K562 (cell line): ENCODE measurements at regions not wholly inside any gene's neighbourhood (a gene's known extent, or its start where the extent isn't known, plus 50 kb on each side); places are given as distances from the start of the nearest gene placed in this dataset.

Source experiments
- ATAC-seq: fragments of 200-7000 bp; cut with Tn5 transposase; 3 replicates; pipeline ENCODE4 v1.9.1; 2020; ENCODE audit warnings: moderate library complexity
- BruUV-seq: library from RNA; stranded (reverse); fragments of 400-500 nt; replicated peaks from 2 replicates; lab custom pipeline; 2021; lab: Mats Ljungman, UMichigan
- CTCF ChIA-PET: fragments of 300-600 bp; formaldehyde crosslinking; extraction: SDS; loops from one replicate; lab custom pipeline; 2021; ENCODE audit warnings: low intra/inter-chr PET ratio; lab: Yijun Ruan, JAX
- POLR2A ChIA-PET: fragments of 300-600, 350-650 bp; sonication (Branson Sonifier 250); formaldehyde crosslinking; extraction: SDS; loops from one replicate; lab custom pipeline; 2021; ENCODE audit warnings: antibody characterized with exemption, inconsistent platforms; lab: Yijun Ruan, JAX
- DNase-seq, 4 experiments: peaks; one replicate each; pipeline versions ENCODE4 v3.0.0 to v3.0.0-alpha.2; 2011 to 2018; ENCODE audit warnings: low spot score in 3 of 4, mixed read lengths in 3 of 4; ENCODE audit errors: extremely low read depth in 1 of 4
- FAIRE-seq: peaks from 2 replicates; lab custom pipeline; 2011; peaks lifted over from hg19 to GRCh38; lab: Jason Lieb, UNC
- H2AFZ ChIP-seq: 2 replicates; pipeline ENCODE4 v1.6.0; 2011; ENCODE audit warnings: low read depth, low read length, control low read depth, inconsistent platforms
- H3K27ac ChIP-seq: fragments of 200-600 bp; 3 replicates; pipeline ENCODE4 v1.8.0; 2011; ENCODE audit warnings: low read depth, mild to moderate bottlenecking, control low read depth, inconsistent platforms, low read length, moderate library complexity, mixed read lengths; ENCODE audit errors: extremely low read depth
- H3K27me3 ChIP-seq, 2 experiments: fragments of 300-600 bp in 1 of 2; 2 replicates in 1 of 2; 3 replicates in 1 of 2; pipeline versions ENCODE4 v1.6.0 to v1.8.0; 2011; ENCODE audit warnings: inconsistent platforms in 2 of 2, low read length in 2 of 2, mild to moderate bottlenecking in 1 of 2, mixed read lengths in 1 of 2, moderate library complexity in 1 of 2; ENCODE audit not compliant: control insufficient read depth in 2 of 2, insufficient read depth in 2 of 2
- H3K36me3 ChIP-seq: fragments of 300-600 bp; 3 replicates; pipeline ENCODE4 v1.8.0; 2011; ENCODE audit warnings: mild to moderate bottlenecking, low read length, inconsistent platforms; ENCODE audit not compliant: control insufficient read depth, insufficient read depth
- H3K4me1 ChIP-seq, 2 experiments: fragments of 200-600 bp in 1 of 2; replicated peaks in 1 of 2; 2 replicates in 1 of 2; 3 replicates in 1 of 2; pipeline versions ENCODE4 v1.5.1 to v1.8.0; 2011; ENCODE audit warnings: inconsistent platforms in 2 of 2, low read length in 2 of 2, mild to moderate bottlenecking in 1 of 2, mixed read lengths in 1 of 2, moderate library complexity in 1 of 2; ENCODE audit not compliant: control insufficient read depth in 2 of 2, insufficient read depth in 2 of 2
- H3K4me2 ChIP-seq: 2 replicates; pipeline ENCODE4 v1.6.1; 2011; ENCODE audit warnings: low read length, control low read depth, inconsistent platforms, mixed read lengths; ENCODE audit not compliant: insufficient read depth
- H3K4me3 ChIP-seq: fragments of 200-600 bp; sonication (generic), shearing (Covaris generic); 2 replicates; pipeline ENCODE4 v1.5.1; 2016; ENCODE audit warnings: control low read depth, inconsistent platforms
- H3K79me2 ChIP-seq: fragments of 200-600 bp; 3 replicates; pipeline ENCODE4 v1.8.0; 2011; ENCODE audit warnings: low read length, inconsistent platforms; ENCODE audit not compliant: control insufficient read depth, insufficient read depth
- H3K9ac ChIP-seq, 2 experiments: 2 replicates each; pipeline versions ENCODE4 v1.6.0 to v1.6.1; 2011; ENCODE audit warnings: low read depth in 2 of 2, low read length in 2 of 2, control low read depth in 1 of 2, inconsistent platforms in 1 of 2, mild to moderate bottlenecking in 1 of 2, mixed read lengths in 1 of 2; ENCODE audit not compliant: insufficient read depth in 1 of 2
- H3K9me1 ChIP-seq: one replicate; pipeline ENCODE4 v1.6.0; 2011; ENCODE audit warnings: inconsistent platforms, mild to moderate bottlenecking, low read length, moderate library complexity; ENCODE audit not compliant: control insufficient read depth, insufficient read depth
- H3K9me3 ChIP-seq: replicated peaks from 2 replicates; pipeline ENCODE4 v1.5.1; 2011; ENCODE audit warnings: low read depth, low read length, inconsistent platforms; ENCODE audit not compliant: control insufficient read depth, insufficient read depth
- H4K20me1 ChIP-seq: replicated peaks from 2 replicates; pipeline ENCODE4 v1.6.1; 2011; ENCODE audit warnings: low read length, inconsistent platforms, mixed read lengths; ENCODE audit not compliant: control insufficient read depth, insufficient read depth
- AFF1 ChIP-seq, 2 experiments: fragments of 450-650 bp; IDR thresholded peaks; 2 replicates each; pipeline ENCODE4 v1.6.1; 2018; ENCODE audit warnings: mild to moderate bottlenecking in 2 of 2, low read depth in 1 of 2; ENCODE audit not compliant: partially characterized antibody in 2 of 2
- ARID3B ChIP-seq: fragments of 250-450 bp; sonication (Bioruptor Pico); IDR thresholded peaks from 2 replicates; pipeline ENCODE4 v1.4.0; 2020; ENCODE audit warnings: borderline replicate concordance
- BRD9 ChIP-seq: fragments of 450-650 bp; IDR thresholded peaks from 2 replicates; pipeline ENCODE4 v1.6.1; 2018; ENCODE audit warnings: low read depth; ENCODE audit not compliant: partially characterized antibody
- CHCHD3 ChIP-seq: fragments of 250-450 bp; sonication (Bioruptor Pico); IDR thresholded peaks from 2 replicates; pipeline ENCODE4 v2.1.2; 2022; ENCODE audit warnings: mild to moderate bottlenecking
- DNMT1 ChIP-seq: fragments of 450-650 bp; IDR thresholded peaks from 2 replicates; pipeline ENCODE4 v1.6.1; 2016; ENCODE audit warnings: antibody characterized with exemption, mild to moderate bottlenecking
- E2F1 ChIP-seq: sonication (generic); formaldehyde crosslinking; IDR thresholded peaks from 2 replicates; pipeline ENCODE4 v1.8.1; 2023; ENCODE audit warnings: mild to moderate bottlenecking, missing genetic modification reagents, moderate library complexity
- GATA2 ChIP-seq: sonication (generic); formaldehyde crosslinking; IDR thresholded peaks from 2 replicates; pipeline ENCODE4 v1.4.0; 2020; ENCODE audit warnings: mild to moderate bottlenecking, missing genetic modification reagents
- MCM5 ChIP-seq: fragments of 450-650 bp; IDR thresholded peaks from 2 replicates; pipeline ENCODE4 v1.6.1; 2016; ENCODE audit warnings: low read depth
- NCOA4 ChIP-seq: fragments of 450-650 bp; IDR thresholded peaks from 2 replicates; pipeline ENCODE4 v1.6.1; 2018; ENCODE audit warnings: mild to moderate bottlenecking; ENCODE audit not compliant: partially characterized antibody
- SLC30A9 ChIP-seq: fragments of 250-450 bp; sonication (Bioruptor Pico); IDR thresholded peaks from 2 replicates; pipeline ENCODE4 v1.8.0; 2022; ENCODE audit warnings: mild to moderate bottlenecking, moderate library complexity
- SMARCE1 ChIP-seq: fragments of 450-650 bp; IDR thresholded peaks from 2 replicates; pipeline ENCODE4 v1.7.1; 2016; ENCODE audit warnings: mild to moderate bottlenecking
- ZBTB43 ChIP-seq: sonication (generic); formaldehyde crosslinking; IDR thresholded peaks from 2 replicates; pipeline ENCODE4 v1.8.0; 2023; ENCODE audit warnings: mild to moderate bottlenecking, missing genetic modification reagents
- ZNF778 ChIP-seq: fragments of 450-650 bp; formaldehyde crosslinking; IDR thresholded peaks from 2 replicates; pipeline ENCODE4 v1.4.0; 2020; ENCODE audit warnings: mild to moderate bottlenecking, moderate library complexity
- WGBS: fragments of 100-300 bp; shearing (Covaris generic); methylation state at CpG from one replicate; pipeline ENCODE4 v1.1.6; 2016; ENCODE audit warnings: low coverage, mixed read lengths; ENCODE audit not compliant: insufficient coverage; ENCODE audit errors: missing lambda C conversion rate; 5-methylcytosine and 5-hydroxymethylcytosine counted together
- in situ Hi-C: fragments of 300-500 bp; cut with MboI; formaldehyde crosslinking; loops from 4 replicates; pipeline ENCODE4 v1.15.0; 2018; ENCODE audit warnings: inconsistent platforms, mixed read lengths
- intact Hi-C: fragments of 100-400 bp; cut with micrococcal nuclease; formaldehyde crosslinking; loops from 2 replicates; pipeline ENCODE4 v1.14.2; 2022

- TF ChIP-seq NCOA4 (no peak), ZBTB43 (CRISPR knock-in tag) (no peak), GATA2 (CRISPR knock-in tag) (no peak), SMARCE1 (no peak), CHCHD3 (no peak), SLC30A9 (CRISPR knock-in tag) (no peak)
These were observed 220.3 kb downstream of the MN1 start (continued) for GRCh38 chr22:27581236-27581635.

- 11% methylated on average over 4 of the region's 8 CpGs for WGBS
- ChIA-PET POLR2A (no interaction called here), CTCF (no interaction called here)
- H3K27ac ChIP-seq = no peak overlapping the region
- H3K9ac ChIP-seq = no peak overlapping the region
- FAIRE-seq (no peak), DNase-seq (no peak), ATAC-seq (no peak)
- intact Hi-C loops (no loop called here), in situ Hi-C loops (no loop called here)
- H3K4me1 ChIP-seq = no peaks in the 10 kb centered on the region; a peak in 1 of 5 replicates
- H3K9me3 ChIP-seq = no peaks in the 10 kb centered on the region
- BruUV-seq = no TSS peak
- no peaks in the 10 kb centered on the region for H3K36me3 ChIP-seq
- no peak overlapping the region for H2AFZ ChIP-seq
- no peaks in the 10 kb centered on the region for H3K9me1 ChIP-seq
- no peaks in the 10 kb centered on the region; the same call in 1 of the 2 replicates for H4K20me1 ChIP-seq
- H3K4me3 ChIP-seq = no peak overlapping the region
- H3K27me3 ChIP-seq = peaks cover 13 to 55% of the 10 kb centered on the region in 2 experiments
- H3K79me2 ChIP-seq = no peaks in the 10 kb centered on the region
- TF ChIP-seq BRD9 = no peak
- TF ChIP-seq MCM5 = no peak
- TF ChIP-seq E2F1 (CRISPR knock-in tag) = no peak
- no peak for TF ChIP-seq DNMT1
- no peak for TF ChIP-seq ARID3B (CRISPR knock-in tag)
- no peak for TF ChIP-seq ZNF778 (CRISPR knock-in tag)
- TF ChIP-seq AFF1 (IDR thresholded peaks at IDR 0.05; ENCODE audit: low read depth in 1 of 2, partially characterized antibody in 2 of 2) = no peak
- TF ChIP-seq, all 486 proteins: peak for 0
- no peak overlapping the region for H3K4me2 ChIP-seq
These were observed 219.9 kb downstream of the MN1 start for GRCh38 chr22:27581688-27582087.
